ENCODE measurements at regions not wholly inside any gene's neighbourhood (a gene's known extent, or its start where the extent isn't known, plus 50 kb on each side); places are given as distances from the start of the nearest gene placed in this dataset.

GRCh38 chr2:105636109-105636740 lies 108.5 kb upstream of the NCK2 start:
- no peak for TF ChIP-seq CTCF (conservative IDR thresholded peaks at IDR 0.05; ENCODE audit: low read depth, low read length)
- no peak for TF ChIP-seq EZH2 (IDR thresholded peaks at IDR 0.05; ENCODE audit: low read length, unreplicated experiment)
- TF ChIP-seq EZH2phosphoT487 (IDR thresholded peaks at IDR 0.05; ENCODE audit: borderline replicate concordance, low read length): no peak

Measured in PC-3 (cell line).